GM20431 (cell line): ENCODE measurements at regions not wholly inside any gene's neighbourhood (a gene's known extent, or its start where the extent isn't known, plus 50 kb on each side); places are given as distances from the start of the nearest gene placed in this dataset.

Experiments used
- in situ Hi-C: fragments of 300-500 bp; cut with MseI, MboI; formaldehyde crosslinking; loops from one replicate; pipeline ENCODE4 v1.15.0; 2020; ENCODE audit warnings: low sequenced_read_pairs; ENCODE audit not compliant: unreplicated experiment

- in situ Hi-C loops: no loop called here
These were observed 104.9 kb upstream of the ZNF618 start for GRCh38 chr9:113771199-113771598.

DNA sequence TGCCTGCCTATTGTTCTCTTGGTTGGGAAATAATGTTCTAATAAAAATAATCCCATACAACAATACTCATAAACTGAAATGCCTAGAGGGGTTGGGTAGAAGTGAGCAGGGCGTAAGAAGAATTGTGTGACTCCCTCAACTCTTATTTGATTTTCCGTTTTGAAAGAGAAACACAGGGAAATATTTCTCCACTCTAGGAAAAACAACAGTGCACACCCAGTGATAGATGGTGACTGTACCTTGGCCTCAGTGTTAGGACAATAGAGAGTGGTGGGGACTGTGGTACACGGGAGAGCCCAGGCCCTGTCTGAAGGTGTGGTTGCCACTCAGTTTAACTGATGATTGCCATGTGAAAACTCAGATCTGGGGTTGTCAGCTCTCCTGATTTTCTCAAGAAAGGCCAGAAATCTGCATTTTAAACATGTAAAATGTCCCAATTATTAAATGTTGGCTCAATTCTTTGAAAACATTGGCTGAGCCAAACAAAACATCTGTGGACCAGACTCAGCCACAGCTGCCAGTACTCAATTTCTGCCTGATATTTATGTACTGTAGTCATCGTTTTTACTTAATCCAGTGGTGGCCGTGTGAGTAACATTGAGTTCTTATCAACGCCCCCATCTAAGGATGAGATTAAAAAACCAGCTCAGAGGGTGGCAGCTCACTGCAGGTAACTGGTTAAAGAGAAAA, 103.8 kb upstream of the ZNF618 start:
- in situ Hi-C loops: no loop called here

DNA sequence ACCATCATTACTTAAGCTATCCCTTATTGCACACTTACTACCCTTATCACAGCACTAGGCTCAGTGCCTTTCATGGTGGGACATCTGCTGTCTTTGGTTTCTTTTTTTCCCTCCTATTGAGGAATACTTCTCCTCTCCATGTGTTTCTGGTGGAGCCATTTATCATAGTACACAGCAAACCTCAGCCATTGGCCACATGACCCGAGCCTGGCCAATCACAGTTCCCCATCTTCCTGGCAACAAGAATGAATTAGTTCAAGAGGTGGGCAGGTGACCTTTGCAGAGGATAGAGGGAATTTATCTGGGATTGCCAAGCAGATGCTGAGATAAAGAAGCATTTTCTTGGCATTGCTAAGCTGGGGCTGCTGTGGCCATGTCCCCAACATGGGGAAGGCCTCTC, 101.1 kb upstream of the ZNF618 start:
- in situ Hi-C loops: no loop called here

DNA sequence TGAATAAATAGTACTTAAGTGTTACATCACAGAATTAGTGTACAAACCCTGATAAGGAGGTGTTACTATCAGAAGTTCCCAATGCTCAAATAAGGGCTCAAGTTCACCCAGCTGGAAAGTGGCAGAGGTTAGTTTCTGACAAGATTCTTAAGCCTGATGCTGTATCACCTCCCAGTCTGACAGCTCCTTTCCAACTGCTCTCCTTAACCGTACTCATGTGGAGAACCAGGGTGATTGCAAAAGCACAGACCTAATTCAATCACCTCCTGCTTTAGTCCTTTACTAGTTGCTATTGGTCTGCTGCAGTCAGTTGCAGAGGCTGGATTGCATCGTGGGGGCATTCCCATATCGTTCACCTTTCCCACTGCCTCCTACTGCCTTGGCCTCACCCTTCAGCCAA, 100.4 kb upstream of the ZNF618 start:
- in situ Hi-C loops: no loop called here

GRCh38 chr9:113776194-113776593, 99.9 kb upstream of the ZNF618 start:
- in situ Hi-C loops: no loop called here

DNA sequence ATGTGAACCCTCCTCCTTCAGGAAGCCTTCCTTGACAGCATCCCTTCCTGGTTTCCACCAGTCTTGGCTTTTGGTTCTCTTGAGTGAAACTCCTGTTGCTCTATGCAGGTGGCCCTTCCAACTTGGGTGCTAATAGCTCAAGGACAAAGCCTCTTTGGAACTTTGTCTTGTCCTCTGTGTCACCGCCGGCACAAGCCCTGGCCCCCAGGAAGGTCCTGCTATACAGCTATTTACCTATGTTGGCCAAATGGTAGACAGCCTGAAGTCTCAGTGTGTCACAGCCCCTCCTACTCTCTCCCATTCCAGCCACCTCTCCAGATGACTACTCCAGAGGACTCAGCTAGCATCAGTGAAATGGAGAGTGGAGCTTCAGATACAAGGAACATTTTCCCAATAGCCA, 94.7 kb upstream of the ZNF618 start:
- in situ Hi-C loops: no loop called here

GRCh38 chr9:113781896-113782295, 94.2 kb upstream of the ZNF618 start:
- in situ Hi-C loops: no loop called here

GRCh38 chr9:113783475-113783874, 92.6 kb upstream of the ZNF618 start:
- in situ Hi-C loops: no loop called here

DNA sequence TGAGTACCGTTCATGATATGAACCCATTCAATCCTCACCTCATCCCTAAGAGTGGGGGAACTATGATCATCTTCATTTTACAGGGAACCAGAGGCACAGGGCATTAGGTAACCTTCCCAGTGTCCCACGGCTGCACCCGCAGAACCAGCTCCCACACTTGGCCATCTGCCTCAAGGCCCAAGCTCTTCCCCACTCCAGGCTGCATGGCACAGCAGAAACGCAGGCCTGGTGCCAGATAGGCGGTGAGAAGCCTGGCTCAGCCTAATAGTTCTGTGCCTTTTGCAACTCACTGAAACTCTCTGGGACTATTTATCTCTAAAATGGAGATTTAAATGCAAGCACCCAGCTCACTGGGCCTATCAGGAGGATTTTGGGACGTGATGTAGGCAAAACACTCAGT, 90.8 kb upstream of the ZNF618 start:
- in situ Hi-C loops: no loop called here

GRCh38 chr9:113786071-113786470, 90.0 kb upstream of the ZNF618 start:
- in situ Hi-C loops: no loop called here

GRCh38 chr9:113787871-113788270, 88.2 kb upstream of the ZNF618 start:
- in situ Hi-C loops: no loop called here

DNA sequence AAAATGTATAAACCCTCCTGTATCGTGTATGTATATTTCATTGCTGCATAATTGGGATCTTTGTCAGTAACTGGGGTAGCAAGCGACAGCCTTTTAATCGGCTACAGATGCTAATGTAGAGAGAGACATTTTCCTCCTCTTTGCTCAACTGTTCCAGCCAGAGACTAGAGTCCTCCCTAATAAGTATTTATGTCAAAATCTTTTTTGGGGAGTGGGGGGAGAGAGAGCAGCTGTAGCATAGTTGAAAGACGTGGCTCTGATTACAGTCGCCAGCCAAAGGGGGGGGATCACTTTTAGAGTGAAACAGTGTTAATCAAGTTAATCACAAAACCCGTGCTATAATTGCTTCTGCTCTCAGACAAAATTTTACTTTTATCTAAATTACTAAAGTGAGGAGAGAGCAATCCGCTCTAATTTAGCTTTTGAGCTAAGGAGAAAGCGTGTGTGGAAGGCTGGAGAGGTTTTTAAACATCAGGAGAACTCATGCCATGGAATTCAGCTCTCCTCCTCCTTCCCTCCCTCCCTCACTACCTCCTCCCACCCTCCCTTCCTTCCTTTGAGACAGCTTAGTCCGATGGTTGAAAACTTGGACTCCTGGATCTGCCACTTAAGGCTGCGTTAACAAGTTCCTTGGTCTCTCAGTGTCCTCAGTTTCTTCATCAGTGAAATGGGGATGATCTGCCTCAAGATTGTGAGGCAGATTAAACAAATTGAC, 87.3 kb upstream of the ZNF618 start:
- in situ Hi-C loops: no loop called here

GRCh38 chr9:113790093-113790492, 86.0 kb upstream of the ZNF618 start:
- in situ Hi-C loops: no loop called here

DNA sequence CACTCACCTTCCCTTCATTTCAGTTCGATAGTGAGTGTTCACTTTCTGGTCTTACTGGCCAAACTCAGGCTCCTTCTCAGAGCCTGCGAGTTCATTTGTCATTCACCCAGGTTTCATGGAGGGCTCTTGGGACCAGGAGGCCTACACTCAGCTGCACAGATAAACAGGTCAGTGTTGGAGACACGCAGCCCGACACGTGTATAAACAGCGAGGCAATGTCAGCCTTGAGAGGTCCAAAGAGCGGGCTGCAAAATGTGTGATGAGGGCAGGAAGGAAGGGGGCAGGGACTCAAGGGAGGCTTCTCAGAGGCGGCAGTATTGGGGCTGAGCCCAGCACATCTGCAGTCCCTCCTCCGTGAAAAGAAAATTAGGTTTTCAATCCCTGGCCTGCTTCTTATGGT, 82.6 kb upstream of the ZNF618 start:
- in situ Hi-C loops: no loop called here

DNA sequence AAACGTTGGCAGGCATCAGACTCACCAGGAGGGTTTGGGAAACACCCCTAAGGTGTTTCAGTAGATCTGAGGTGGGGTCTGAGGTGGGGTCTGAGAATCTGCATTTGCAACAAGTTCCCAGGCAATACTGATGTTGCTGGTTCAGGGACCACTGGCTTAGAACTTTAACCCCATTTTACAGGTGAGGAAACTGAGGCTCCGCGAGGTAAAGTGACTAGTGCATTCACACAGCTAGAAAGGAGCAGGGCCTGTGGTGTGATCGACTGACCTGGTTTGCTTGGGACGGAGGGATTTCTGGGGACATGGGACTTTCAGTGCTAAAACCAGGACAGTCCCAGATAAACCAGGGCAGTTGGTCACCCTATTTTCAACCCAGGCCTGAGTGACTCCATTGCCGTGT, 81.4 kb upstream of the ZNF618 start:
- in situ Hi-C loops: no loop called here

- in situ Hi-C loops: no loop called here
These were observed 80.2 kb upstream of the ZNF618 start for GRCh38 chr9:113795811-113796392.

DNA sequence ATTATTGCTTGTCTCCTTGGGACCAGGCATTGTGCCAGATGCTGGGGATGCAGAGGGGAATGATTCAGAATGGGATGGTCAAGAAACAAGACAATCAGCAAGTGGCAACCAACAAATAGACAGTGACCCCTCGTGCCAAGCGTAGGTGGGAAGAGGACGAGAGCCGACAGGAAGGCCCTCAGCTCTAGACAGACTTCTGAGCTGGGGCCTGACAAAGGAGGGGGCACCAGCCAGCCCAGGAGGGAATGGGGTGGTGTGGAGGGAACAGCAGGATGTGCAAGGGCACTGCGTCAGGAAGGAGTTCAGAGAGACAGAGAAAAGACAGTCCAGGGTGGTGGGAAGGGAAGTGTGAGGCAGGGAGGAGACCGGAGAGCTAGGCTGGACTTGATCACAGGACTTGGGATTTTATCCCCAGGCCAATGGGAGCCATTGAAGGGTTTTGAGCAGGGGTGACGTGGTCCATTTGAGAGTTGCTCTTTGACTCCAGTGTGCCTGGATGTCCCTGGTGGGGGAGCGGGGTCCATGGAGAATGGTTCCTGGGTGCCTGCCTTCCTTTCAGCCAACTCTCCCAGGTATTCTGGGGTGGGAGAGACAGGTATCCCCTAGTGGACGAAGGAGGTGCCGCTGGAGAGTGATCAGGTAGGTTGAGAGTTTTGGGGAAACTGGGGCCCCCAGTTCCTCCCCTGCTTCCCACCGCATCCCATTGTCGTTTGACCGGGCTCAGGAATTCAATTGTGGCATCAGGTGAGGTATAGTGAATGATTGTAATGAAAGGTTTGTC, 79.3 kb upstream of the ZNF618 start:
- in situ Hi-C loops: no loop called here

DNA sequence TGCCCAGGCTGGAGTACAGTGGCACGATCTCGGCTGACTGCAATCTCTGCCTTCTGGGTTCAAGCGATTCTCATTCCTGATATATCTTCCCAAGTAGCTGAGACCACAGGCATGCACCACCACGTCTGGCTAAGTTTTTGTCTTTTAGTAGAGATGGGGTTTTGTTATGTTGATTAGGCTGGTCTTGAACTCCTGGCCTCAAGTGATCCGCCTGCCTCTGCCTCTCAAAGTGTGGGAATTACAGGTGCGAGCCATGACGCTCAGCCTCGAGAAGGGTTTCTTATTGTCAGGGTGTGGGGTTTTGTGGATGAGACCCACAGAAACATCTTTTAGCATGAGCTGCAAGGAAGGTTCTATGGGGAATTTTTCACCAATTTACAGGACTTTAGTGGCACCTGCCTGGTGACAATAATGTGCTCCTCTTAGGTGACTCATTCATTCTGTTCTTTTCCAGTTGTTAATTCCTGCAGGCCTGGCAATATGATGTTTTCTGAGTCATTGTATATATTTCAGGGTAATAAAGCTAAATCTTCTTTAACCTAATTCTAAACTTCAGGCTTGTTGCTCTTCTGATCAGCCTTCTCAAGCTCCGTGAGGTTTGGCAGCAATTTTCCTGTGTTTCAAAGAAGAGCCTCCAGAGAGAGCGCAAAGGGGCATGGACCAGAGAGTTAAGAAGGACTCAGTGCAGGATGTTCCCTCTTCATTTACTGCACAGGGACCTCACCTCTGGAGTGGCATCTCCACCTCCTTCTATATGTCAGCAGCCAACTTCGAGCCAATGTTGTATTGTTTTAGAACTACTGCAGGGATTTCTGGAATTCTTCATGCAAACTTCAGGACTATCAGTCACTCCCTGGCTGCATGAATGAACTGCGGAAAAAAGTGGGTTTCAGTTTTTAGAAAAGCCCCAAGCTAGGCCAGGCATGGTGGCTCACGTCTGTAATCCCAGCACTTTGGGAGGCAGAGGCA, 77.8 kb upstream of the ZNF618 start:
- in situ Hi-C loops: no loop called here

- in situ Hi-C loops: no loop called here
These were observed 75.8 kb upstream of the ZNF618 start for GRCh38 chr9:113800276-113800675.
